ENCODE measurements at regions not wholly inside any gene's neighbourhood (a gene's known extent, or its start where the extent isn't known, plus 50 kb on each side); places are given as distances from the start of the nearest gene placed in this dataset.

DNA sequence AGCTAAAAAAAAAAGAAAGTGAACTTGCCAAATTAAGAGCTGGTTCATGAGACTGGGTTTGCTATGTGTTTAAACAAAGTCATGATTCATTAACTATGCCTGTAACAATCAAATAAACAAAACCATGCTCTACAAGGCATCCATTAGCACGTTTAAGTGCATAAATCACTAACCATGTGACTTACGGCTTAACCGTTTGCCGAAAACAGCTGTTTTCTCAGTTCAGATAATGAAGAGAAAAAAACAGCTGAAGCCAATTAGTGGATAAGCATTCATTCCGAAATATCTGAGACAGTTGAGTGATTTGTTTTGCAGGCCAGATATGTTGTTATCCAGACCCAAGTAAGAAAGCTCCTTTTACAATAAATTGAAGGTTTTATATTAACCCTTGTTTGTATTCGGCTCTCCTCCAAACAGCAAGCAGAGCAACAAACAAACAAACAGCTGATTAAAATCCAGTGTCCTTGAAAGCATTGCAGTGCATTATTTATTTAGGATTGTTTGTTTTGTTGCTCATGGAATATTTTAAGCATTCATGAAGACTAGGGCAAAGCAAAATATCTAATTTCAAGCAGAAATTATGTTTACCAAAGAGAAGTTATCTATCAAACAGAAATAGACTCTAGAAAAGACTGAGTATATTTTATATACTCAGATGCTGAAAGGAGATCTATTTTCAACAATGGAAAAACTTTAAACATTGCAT is 343.5 kb downstream of the RFPL4B start:
- no peak for DNase-seq (ENCODE audit: extremely low read depth, low read depth)

DNA sequence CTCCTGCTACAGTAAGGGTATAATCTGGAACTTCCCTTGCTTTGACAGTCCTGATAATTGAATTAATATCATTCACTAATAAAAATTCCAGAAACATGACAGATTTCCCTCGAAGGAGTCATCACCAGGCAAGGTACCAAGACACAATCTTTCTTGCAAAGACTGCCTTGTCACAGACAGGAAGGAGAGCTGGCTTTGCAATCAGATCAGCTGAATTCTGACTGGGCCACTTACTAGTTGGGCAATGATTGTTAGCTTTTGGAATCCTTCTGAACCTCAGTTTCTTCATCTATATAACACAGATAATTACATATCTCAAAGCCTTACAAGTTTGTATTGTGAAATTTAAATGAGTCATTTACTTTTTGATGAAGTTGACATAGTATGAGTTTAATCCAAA is 344.2 kb downstream of the RFPL4B start:
- no peak for DNase-seq (ENCODE audit: extremely low read depth, low read depth)

DNA sequence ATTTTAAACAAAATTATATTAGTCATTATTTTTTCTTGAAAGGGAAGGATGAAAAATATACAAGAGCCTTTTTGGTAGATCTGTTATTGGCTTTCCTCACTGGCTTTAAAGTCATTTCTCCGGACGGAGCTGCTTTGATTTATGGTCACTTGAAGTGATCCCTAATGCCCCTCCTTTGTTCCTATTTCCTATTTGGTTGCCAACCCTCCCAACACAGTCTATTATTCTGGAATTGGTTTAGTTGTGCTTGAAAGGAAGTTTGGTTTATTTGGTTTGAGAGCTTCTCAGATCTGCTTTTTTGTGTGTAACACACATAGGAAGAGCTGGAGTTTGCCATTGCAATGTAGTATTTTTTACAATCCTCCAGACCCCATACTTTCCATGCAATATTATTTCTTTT is 347.9 kb downstream of the RFPL4B start:
- no peak for DNase-seq (ENCODE audit: extremely low read depth, low read depth)

DNA sequence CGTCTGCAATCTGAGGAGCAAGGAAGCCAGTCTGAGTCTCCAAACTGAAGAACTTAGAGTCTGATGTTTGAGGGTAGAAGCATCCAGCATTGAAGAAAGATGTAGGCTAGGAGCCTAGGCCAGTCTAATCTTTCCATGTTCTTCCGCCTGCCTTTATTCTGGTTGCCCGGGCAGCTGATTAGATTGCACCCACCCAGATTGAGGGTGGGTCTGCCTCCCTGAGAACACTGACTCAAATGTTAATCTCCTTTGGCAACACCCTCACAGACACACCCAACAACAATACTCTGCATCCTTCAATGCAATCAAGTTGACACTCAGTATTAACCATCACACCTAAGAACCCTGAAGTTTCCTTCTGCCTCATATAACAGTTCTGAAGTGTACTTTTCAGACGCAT is 350.1 kb downstream of the RFPL4B start:
- DNase-seq (ENCODE audit: extremely low read depth, low read depth): no peak

DNA sequence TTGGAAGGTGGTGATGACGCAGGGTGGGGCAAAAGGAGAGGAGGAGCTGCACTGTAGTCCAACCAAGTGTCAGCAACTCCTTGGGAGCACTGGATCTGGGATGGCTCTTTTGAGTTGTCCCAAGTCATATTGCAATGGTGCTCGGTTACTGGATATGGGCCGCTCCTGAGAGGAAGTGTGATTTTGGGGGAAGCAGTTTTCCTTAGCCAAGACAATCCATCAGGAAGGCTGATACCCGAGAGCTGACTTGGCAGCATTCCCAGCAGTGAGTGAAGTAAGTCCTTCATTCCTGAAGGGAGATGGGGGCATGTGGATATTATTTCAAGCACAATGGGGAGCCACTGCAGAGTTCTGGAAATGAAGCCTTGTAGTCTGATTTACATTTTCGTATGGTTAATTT is 354.1 kb downstream of the RFPL4B start:
- DNase-seq (ENCODE audit: extremely low read depth, low read depth): no peak

DNA sequence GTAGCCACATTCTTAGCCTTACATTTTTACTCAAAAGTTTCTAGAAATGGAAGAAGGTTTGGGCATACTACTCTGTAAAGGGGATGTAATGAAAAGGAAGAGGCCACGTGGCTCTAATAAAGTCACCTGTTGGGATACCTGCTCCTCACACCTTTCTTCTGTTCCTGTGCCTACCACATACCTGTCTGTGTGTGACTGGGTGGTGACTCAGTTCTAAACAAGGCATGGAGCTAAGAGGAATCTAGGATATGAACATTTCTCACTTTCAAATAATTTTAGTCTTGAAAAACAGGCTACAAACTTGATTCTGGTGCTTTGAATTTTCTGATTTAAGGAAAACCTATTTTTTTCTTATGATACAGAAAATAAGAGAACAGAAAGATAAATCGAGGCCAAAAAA is 363.6 kb downstream of the RFPL4B start:
- no peak for DNase-seq (ENCODE audit: extremely low read depth, low read depth)

DNA sequence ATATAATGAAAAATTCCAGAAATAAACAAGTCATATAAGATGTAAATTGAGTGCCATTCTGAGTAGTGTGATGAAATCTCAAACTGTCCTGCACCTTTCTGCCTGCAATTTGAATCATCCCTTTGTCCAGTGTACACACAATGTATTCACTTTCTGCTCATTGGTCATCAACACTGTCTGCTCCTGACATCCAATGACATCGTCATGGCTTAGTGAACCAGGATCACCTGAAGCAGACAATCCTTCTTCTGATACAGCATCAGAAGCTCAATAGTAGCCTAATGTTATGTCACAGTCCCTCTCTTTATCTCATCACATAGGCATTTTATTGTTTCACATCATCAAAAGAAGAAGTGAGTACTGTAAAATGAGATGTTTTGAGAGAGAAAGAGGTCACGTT is 366.3 kb downstream of the RFPL4B start:
- DNase-seq (ENCODE audit: extremely low read depth, low read depth): no peak

DNA sequence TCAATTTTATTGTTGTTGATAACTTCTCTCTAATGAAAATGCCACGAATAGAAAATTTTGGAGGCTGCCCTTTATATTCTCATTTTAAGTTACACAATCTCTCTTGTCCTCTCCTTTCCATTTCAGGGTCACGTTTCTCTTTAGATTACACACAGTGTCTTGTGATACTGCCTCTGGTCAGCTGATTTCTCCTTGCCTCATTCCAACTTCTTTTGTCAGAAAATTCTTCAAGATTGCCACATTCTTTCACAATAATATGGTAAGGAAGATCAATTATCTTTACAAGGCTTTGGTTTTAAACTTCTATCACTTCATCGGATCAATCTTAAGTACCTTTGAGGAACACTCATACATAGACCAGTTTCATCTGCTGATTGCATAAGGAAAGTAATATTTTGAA is 370.3 kb downstream of the RFPL4B start:
- no peak for DNase-seq (ENCODE audit: extremely low read depth, low read depth)

DNA sequence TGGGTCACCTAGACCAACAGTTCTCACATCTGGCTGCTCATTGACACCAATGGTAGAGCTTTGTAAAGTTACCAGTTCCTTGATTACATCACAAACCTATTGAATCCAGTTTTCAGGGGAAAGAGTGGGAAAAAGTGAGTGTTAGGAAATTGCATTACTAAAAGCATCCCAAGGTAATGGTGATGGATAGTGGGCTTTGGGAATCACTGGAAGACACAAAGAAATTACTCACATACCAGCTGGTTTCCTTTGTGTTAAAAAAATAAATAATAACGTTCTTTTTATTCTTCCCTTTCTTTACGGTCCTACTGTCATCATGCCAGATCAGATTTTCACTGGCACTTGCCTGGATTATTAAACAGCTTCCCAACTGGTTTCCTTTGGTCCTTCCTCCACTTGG is 370.7 kb downstream of the RFPL4B start:
- DNase-seq (ENCODE audit: extremely low read depth, low read depth): no peak

DNA sequence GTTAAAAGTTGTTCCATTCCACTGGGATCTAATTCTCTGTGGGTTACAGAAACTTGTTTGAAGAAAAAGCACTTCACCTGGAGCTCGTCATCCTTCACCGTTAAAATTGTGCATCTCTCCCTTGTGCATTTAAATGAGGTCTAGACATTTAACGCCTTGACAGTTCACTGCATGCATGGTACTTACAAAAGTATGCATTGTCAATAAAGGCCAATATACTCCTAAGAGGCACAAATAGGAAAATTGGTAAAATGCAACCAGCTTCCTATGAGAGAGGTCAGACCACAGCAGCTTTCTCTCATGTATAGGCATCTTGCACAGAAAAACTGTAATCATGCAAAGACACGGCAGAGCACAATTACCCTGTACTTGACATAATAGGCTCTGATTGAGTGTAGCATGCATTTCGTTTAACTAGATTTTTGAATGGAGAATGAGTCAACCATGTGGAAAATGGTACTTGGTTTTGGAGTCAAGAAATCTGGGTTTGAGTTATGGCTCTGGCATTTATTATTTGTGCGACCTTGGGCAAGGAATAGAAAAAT is 378.5 kb downstream of the RFPL4B start:
- DNase-seq (ENCODE audit: extremely low read depth, low read depth): no peak

DNA sequence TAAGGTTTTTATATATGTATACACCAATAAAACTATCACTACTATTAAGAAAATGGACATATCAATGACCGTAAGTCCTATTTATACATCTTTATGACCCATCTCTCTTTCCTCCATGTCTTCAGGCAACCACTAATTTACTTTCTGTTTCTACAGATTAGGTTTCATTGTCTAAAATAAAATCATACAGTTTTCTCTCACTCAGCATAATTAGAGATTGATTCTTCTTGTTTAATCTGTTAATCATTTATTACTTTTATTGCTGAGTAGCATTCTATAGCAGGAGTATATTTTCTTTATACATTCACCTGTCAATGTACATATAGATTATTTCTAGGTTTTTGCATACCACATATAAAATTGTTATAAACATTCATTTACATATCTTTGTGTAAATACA is 388.0 kb downstream of the RFPL4B start:
- DNase-seq (ENCODE audit: extremely low read depth, low read depth): no peak

DNA sequence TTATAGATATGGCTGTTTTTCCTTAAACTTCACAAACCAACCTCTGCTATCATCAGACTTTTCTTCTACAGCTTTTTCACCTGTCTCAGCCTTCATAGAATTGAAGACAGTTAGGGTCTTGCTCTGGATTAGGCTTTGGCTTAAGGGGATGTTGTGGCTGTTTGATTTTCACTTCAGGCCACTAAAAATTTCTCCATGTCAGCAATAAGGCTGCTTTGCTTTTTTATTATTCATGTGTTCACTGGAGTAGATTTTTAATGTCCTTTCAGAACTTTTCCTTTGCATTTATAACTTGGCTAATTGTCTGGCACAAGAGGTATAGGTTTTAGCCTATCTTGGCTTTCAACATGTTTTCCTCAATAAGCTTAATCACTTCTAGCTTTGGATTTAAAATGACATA is 392.6 kb downstream of the RFPL4B start:
- no peak for DNase-seq (ENCODE audit: extremely low read depth, low read depth)

DNA sequence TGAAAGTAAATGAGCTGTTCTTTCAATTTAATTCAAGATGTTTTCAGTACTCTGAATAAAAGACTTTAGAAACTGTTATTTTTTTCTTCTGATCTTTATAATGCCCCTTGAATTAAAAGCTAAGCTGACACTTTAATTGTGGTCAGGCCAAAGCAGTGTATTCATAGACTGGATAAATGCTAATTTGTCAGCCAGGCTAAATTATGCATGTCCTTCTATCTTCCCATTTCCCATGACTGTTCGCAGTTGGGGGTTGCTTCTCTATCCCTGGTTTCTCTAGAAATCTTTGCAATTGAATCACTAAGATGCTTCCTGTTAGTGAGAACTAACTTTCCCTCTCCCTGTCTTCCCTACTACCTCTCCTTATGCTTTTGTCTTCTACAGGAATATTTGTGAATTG is 396.2 kb downstream of the RFPL4B start:
- DNase-seq (ENCODE audit: extremely low read depth, low read depth): no peak

DNA sequence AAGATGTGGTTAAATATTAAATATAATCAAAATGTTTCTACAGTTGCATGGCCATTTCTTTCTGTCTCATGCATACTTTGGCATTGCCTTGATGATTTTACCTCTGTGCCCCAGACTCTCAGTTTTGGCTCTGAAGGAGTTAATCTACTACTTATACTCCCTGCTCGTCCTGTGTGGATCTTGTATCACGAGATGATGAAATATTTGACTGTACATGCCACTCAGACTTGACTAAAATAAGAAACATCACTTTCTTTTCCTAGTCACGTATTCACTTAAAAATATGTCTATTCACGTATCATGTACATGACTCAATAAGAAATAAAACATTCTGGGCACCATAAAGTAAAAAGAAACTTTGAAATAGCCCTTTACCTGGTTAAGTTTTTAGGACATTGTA is 397.7 kb downstream of the RFPL4B start:
- DNase-seq (ENCODE audit: extremely low read depth, low read depth): no peak

DNA sequence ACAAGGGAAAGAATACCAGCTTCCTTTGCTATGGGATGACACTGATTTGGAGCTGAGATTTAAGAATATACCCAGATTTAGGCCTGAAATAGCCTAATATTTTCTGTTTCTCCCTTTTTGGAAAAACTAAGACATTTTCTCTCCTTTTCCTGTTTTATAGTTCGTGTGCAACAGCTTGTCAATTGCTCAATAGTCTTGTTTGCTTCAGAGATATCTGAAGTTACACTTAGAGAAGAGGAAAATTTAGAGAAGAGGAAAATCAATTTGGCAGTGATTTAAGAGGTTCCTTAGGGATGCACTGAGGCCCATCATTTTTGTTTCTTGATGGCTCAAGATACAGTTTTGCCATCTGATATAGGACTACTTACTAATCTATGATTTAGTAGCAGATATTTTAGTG is 398.6 kb downstream of the RFPL4B start:
- DNase-seq (ENCODE audit: extremely low read depth, low read depth): no peak

DNA sequence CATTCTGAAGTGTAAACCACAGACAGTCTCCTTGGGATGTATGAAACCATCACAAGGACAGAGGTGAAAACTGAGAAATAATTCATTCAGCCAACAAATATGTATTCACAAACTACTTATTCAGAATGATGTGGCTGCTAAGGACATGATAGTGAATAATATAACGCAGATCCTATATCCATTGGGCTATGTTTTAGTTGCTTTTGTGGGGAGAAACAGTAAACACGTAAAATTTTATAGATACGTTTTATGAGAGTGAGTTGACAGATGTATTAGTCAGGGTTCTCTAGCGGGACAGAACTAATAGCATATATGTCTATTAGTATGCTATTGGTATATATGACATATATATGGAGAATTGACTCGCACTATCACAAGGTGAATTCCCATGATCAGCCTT is 402.5 kb downstream of the RFPL4B start:
- no peak for DNase-seq (ENCODE audit: extremely low read depth, low read depth)

DNA sequence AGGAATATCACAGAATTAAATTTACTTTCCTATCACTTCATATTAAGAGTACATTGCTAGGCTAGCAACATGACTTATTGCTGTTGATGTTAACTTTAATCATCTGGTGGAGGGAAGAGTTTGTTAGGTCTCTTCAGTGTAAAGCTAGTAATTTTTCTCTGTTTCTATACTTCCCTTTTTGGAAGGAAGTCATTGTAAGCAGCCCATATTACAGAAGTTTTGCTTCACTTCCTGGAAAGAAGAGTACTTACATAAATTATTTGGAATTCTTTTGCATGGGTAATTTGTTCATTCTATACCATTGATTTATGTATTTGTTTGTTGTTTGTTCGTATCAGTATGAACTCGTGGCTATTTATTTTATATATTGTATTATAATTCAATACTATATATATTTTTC is 405.2 kb downstream of the RFPL4B start:
- DNase-seq (ENCODE audit: extremely low read depth, low read depth): no peak

DNA sequence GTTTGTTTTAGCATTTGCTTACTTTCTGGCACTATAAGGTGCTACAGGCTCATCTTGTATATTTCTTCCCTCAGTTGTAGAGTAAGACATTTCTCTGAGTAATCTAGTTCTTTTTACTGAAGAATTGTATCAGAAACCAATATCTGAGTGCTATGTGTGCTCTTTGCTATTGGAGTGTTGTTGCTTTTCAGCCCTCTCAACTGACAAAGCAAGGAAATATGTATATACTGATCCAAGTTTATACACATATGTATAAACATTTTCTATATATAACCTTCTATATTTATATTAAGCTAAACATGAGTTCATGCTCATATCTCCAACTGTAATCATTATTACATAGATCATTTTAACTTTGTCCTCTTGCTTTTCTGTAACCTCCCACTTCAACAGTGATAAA is 405.7 kb downstream of the RFPL4B start:
- DNase-seq (ENCODE audit: extremely low read depth, low read depth): no peak

DNA sequence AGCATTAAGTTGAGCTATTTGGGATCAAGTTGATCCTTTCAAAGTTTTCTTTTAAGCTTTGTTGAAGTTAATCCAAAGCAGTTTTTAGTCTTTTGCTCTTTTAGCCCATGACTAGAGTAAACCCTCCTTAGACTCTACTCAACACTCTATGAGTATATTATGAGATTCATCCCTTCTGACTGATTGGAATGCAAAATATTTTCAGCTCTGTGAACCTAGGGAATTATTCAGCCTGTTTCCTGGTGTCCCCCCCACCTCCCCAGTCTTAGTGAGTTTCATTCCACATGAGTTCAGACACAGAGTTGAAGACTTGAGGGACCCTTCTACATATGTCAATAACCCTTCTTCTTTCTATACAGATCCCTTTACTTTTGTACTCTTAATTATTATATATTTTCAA is 413.7 kb downstream of the RFPL4B start:
- no peak for DNase-seq (ENCODE audit: extremely low read depth, low read depth)

DNA sequence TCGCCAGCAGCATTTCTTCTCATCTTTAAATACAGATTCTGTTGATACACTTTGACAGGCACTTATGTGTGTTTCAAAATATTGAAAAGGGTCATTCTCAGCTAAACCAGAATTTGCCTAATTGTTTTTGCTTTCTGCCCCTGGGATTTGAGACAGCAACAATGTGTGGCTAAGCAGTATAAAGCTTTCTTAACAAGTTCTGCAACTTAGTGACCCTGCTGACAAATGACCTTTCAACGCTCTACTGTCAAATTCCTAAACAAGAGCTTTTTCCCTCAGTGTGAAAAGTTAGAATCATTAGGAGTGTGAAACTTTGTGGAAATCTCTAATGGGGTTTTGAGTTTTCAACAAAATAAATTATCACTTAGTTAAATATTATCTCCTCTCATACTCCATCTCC is 414.6 kb downstream of the RFPL4B start:
- no peak for DNase-seq (ENCODE audit: extremely low read depth, low read depth)

DNA sequence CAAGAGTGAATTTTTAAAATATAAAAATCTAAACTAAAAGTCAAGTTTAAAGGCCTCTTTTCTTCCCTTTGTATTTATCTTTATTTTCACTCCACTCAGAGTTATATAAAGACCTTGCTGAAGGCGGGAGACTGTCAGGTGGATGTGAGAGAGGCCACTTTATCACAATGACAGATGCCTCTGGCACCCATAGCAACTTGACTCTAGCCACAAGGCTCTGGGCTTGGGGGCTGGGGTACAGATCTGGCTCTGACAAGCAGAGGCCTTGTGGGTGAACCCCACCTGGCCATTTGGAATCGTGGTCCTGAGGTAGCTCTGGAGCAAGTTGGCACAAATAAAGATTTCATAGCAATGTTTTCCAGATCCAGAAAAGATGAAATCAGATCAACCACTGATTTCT is 417.2 kb downstream of the RFPL4B start:
- DNase-seq (ENCODE audit: extremely low read depth, low read depth): no peak

DNA sequence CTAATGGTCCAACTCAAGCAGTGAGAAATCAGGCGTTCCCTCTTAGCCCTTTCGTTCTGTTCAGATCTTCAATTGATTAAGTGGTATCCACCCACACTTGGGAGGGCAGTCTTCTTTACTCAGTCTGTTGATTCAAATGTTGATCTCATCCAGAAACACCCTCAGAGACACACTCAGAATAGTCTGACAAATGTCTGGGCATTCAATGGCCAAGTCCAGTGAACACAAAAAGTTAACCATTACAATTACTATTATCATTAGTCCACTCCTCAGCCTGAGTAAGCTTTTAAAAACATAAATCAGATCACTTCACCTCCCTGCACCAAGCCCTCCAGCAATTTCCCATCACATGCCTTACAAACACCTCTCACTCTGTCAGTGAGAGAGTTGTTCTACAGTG is 423.2 kb downstream of the RFPL4B start:
- no peak for DNase-seq (ENCODE audit: extremely low read depth, low read depth)

DNA sequence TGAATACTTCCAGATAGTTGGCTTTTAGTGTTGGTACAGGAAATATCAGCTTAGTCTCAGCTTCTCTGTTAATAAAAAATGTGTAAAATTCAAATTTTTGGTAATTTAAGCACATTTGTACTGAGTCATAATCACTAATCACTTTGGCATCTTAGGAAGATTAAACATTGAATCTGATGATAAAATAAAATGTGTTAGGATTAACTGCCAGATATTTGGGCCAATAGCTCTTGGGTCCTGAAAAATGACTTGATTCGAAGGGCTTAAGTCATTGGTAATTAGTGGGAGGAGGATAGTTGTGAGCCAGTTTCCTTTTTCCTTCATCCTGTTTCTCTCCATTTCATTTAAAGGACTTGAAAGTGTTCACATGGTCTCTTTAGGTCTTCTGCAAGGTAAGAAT is 426.1 kb downstream of the RFPL4B start:
- DNase-seq (ENCODE audit: extremely low read depth, low read depth): no peak

All from NCI-H460 (cell line).